Fibroblast of the aortic adventitia (primary cell): ENCODE measurements at regions not wholly inside any gene's neighbourhood (a gene's known extent, or its start where the extent isn't known, plus 50 kb on each side); places are given as distances from the start of the nearest gene placed in this dataset.

ENCODE experiments used
- DNase-seq: peaks from one replicate; pipeline ENCODE4 v3.0.0-alpha.2; 2010; ENCODE audit warnings: low read depth
- H3K4me3 ChIP-seq: 2 replicates; pipeline ENCODE4 v1.5.1; 2011; ENCODE audit warnings: low read depth, mild to moderate bottlenecking, control low read depth, low read length, moderate library complexity
- CTCF ChIP-seq: IDR thresholded peaks from 2 replicates; pipeline ENCODE4 v1.5.1; 2011; ENCODE audit warnings: mild to moderate bottlenecking, low read length, control low read depth, inconsistent platforms; ENCODE audit not compliant: insufficient read depth

GRCh38 chr7:42603496-42603895 is 308.4 kb downstream of the C7orf25 start:
- no peak overlapping the region for H3K4me3 ChIP-seq
- TF ChIP-seq CTCF: no peak
- DNase-seq: no peak

GRCh38 chr7:42597300-42597699 is 314.6 kb downstream of the C7orf25 start:
- no peak overlapping the region for H3K4me3 ChIP-seq
- no peak for DNase-seq
- no peak for TF ChIP-seq CTCF

GRCh38 chr7:42596737-42597136 is 315.1 kb downstream of the C7orf25 start:
- no peak for DNase-seq
- TF ChIP-seq CTCF: no peak

GRCh38 chr7:42593860-42594259 is 318.0 kb downstream of the C7orf25 start:
- no peak for TF ChIP-seq CTCF
- no peak for DNase-seq
- H3K4me3 ChIP-seq: no peak overlapping the region

More at GRCh38 chr7:42596737-42597136, 315.1 kb downstream of the C7orf25 start:
- no peak overlapping the region for H3K4me3 ChIP-seq

- no peak for DNase-seq
- TF ChIP-seq CTCF: no peak
- H3K4me3 ChIP-seq: no peak overlapping the region
Observed at GRCh38 chr7:42590771-42591310, 321.0 kb downstream of the C7orf25 start.

- no peak overlapping the region for H3K4me3 ChIP-seq
- TF ChIP-seq CTCF: no peak
- no peak for DNase-seq
Observed at GRCh38 chr7:42588876-42589275, 323.0 kb downstream of the C7orf25 start.

GRCh38 chr7:42587806-42588205 is 324.1 kb downstream of the C7orf25 start:
- H3K4me3 ChIP-seq: no peak overlapping the region
- no peak for DNase-seq
- no peak for TF ChIP-seq CTCF
